Stimulated activated CD4-positive, alpha-beta T cell treated with anti-CD3 and anti-CD28 coated beads, Interleukin-1b, Interleukin-23, amount 100 ng/mL, for 48 hours (primary cell): ENCODE measurements at regions not wholly inside any gene's neighbourhood (a gene's known extent, or its start where the extent isn't known, plus 50 kb on each side); places are given as distances from the start of the nearest gene placed in this dataset.
"Not testable (repeated sequence)": the region's sequence is repeated elsewhere in the genome, so short reads cannot be mapped to it uniquely, and the experiment has no call there.

Source experiments
- DNase-seq: peaks from one replicate; pipeline ENCODE4 v3.0.0-alpha.2; 2020

- DNase-seq, result no peak
Observed at GRCh38 chr9:102941868-102942267, 53.3 kb upstream of the CYLC2 start.

GRCh38 chr9:102922526-102922925, 72.6 kb upstream of the CYLC2 start:
- no peak for DNase-seq

- no peak for DNase-seq
Observed at GRCh38 chr9:102911185-102911584, 83.9 kb upstream of the CYLC2 start.

GRCh38 chr9:102905795-102906194, 89.3 kb upstream of the CYLC2 start:
- DNase-seq, result not testable (repeated sequence)

GRCh38 chr9:102892025-102892424, 103.1 kb upstream of the CYLC2 start:
- DNase-seq, result no peak

GRCh38 chr9:102888747-102889146, 106.4 kb upstream of the CYLC2 start:
- DNase-seq, result not testable (repeated sequence)

- no peak for DNase-seq
Observed at GRCh38 chr9:102875687-102876086, 119.4 kb upstream of the CYLC2 start.

- DNase-seq, result no peak
Observed at GRCh38 chr9:102867488-102867887, 127.6 kb upstream of the CYLC2 start.

GRCh38 chr9:102862478-102862877, 132.7 kb upstream of the CYLC2 start:
- no peak for DNase-seq

GRCh38 chr9:102855641-102856040, 139.5 kb upstream of the CYLC2 start:
- no peak for DNase-seq

GRCh38 chr9:102845827-102846371, 149.2 kb upstream of the CYLC2 start:
- no peak for DNase-seq

GRCh38 chr9:102844716-102845115, 150.4 kb upstream of the CYLC2 start:
- no peak for DNase-seq

GRCh38 chr9:102842423-102842822, 152.7 kb upstream of the CYLC2 start:
- DNase-seq, result no peak

- no peak for DNase-seq
Observed at GRCh38 chr9:102841376-102841775, 153.8 kb upstream of the CYLC2 start.

- no peak for DNase-seq
Observed at GRCh38 chr9:102840335-102840734, 154.8 kb upstream of the CYLC2 start.

GRCh38 chr9:102832814-102833213, 162.3 kb upstream of the CYLC2 start:
- DNase-seq, result no peak

GRCh38 chr9:102796244-102796643, 198.9 kb upstream of the CYLC2 start:
- no peak for DNase-seq

GRCh38 chr9:102795532-102795931, 199.6 kb upstream of the CYLC2 start:
- no peak for DNase-seq

GRCh38 chr9:102779356-102779755, 215.8 kb upstream of the CYLC2 start:
- DNase-seq, result no peak

- DNase-seq, result no peak
Observed at GRCh38 chr9:102778746-102779145, 216.4 kb upstream of the CYLC2 start.

GRCh38 chr9:102770704-102771103, 224.4 kb upstream of the CYLC2 start:
- no peak for DNase-seq

GRCh38 chr9:102769307-102769706, 225.8 kb upstream of the CYLC2 start:
- DNase-seq, result no peak

GRCh38 chr9:102768002-102768401, 227.1 kb upstream of the CYLC2 start:
- no peak for DNase-seq

- no peak for DNase-seq
Observed at GRCh38 chr9:102767076-102767475, 228.1 kb upstream of the CYLC2 start.

GRCh38 chr9:102740578-102740977, 254.6 kb upstream of the CYLC2 start:
- DNase-seq, result no peak

- no peak for DNase-seq
Observed at GRCh38 chr9:102728946-102729345, 266.2 kb upstream of the CYLC2 start.
